ENCODE measurements at regions not wholly inside any gene's neighbourhood (a gene's known extent, or its start where the extent isn't known, plus 50 kb on each side); places are given as distances from the start of the nearest gene placed in this dataset.
A peak's percentile ranks its signal among the peaks of the same experiment; 100 is the strongest.

DNA sequence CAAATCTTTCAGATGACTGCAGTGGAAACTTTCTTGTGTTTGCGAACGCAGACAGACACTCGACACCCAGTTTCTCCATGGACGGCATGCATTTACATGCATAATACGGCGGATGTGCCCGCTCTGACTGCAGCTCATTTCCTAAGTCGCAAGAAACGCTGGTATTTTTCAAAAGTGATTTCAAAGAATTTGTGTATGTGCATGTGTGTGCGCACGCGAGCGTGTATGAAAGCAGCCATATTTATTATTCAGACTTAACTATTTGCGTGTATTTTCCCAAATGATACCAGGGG lies 436.5 kb upstream of the MGMT start (continued):
- TF ChIP-seq TAF1 (IDR thresholded peaks at IDR 0.05; ENCODE audit: low read depth) (no peak), SMC3 (conservative IDR thresholded peaks at IDR 0.05; ENCODE audit: poor library complexity) (no peak)

- Histone ChIP-seq H3K4me2 (ENCODE audit: low read length) (no peak overlapping the region), H3K4me3 (ENCODE audit: low read length) (no peak overlapping the region), H4K20me1 (ENCODE audit: insufficient read depth) (no peaks in the 10 kb centered on the region), H3K36me3 (ENCODE audit: insufficient read depth, low read length) (no peaks in the 10 kb centered on the region), H3F3A (ENCODE audit: insufficient read depth, low read length, poor library complexity, severe bottlenecking) (peaks cover 6% of the 10 kb centered on the region), H3K9me2 (ENCODE audit: insufficient read depth, low read length) (no peaks in the 10 kb centered on the region), H3K9me3 (ENCODE audit: low read length) (no peaks in the 10 kb centered on the region), H3K79me2 (replicated peaks; ENCODE audit: insufficient read depth, low read length) (no peaks in the 10 kb centered on the region), H2AFZ (ENCODE audit: low read depth, low read length) (no peak overlapping the region), H3K27ac (ENCODE audit: low read length) (no peak overlapping the region), H3K27me3 (ENCODE audit: insufficient read depth, low read depth, low read length) (peaks cover 45% of the 10 kb centered on the region), H3K9ac (ENCODE audit: low read length) (no peak overlapping the region)
- TF ChIP-seq, protein P1, sequence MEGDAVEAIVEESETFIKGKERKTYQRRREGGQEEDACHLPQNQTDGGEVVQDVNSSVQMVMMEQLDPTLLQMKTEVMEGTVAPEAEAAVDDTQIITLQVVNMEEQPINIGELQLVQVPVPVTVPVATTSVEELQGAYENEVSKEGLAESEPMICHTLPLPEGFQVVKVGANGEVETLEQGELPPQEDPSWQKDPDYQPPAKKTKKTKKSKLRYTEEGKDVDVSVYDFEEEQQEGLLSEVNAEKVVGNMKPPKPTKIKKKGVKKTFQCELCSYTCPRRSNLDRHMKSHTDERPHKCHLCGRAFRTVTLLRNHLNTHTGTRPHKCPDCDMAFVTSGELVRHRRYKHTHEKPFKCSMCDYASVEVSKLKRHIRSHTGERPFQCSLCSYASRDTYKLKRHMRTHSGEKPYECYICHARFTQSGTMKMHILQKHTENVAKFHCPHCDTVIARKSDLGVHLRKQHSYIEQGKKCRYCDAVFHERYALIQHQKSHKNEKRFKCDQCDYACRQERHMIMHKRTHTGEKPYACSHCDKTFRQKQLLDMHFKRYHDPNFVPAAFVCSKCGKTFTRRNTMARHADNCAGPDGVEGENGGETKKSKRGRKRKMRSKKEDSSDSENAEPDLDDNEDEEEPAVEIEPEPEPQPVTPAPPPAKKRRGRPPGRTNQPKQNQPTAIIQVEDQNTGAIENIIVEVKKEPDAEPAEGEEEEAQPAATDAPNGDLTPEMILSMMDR (IDR thresholded peaks at IDR 0.05; ENCODE audit: poor library complexity, severe bottlenecking) = peak; percentile 89
- TF ChIP-seq RAD21 (conservative IDR thresholded peaks at IDR 0.05) (peak; percentile 97), MXI1 (conservative IDR thresholded peaks at IDR 0.05; ENCODE audit: poor library complexity, severe bottlenecking) (no peak), TAF1 (IDR thresholded peaks at IDR 0.05; ENCODE audit: low read depth) (no peak), SMC3 (conservative IDR thresholded peaks at IDR 0.05; ENCODE audit: poor library complexity) (peak; percentile 96), EP300 (conservative IDR thresholded peaks at IDR 0.05; ENCODE audit: poor library complexity, severe bottlenecking) (no peak), POLR2AphosphoS5 (IDR thresholded peaks at IDR 0.05) (no peak), REST (IDR thresholded peaks at IDR 0.05; ENCODE audit: borderline replicate concordance) (no peak), EZH2 (IDR thresholded peaks at IDR 0.05; ENCODE audit: borderline replicate concordance, insufficient read depth, low read length, poor library complexity, severe bottlenecking) (no peak)
These were observed 435.8 kb upstream of the MGMT start for GRCh38 chr10:129030996-129031843.

DNA sequence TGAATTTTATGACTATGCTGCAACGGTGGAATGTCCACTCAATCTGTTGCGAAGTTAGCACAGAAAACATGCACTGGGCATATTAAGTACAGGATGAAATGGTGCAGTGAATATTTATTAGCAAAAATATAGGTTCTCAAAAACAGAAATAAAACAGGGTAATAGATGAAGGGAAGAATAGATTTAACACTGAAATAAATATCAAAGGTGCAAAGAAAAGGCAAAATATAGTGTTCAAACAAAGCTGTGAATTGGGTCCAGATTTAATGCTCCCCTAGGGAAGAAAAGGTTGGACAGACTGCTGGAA lies 435.2 kb upstream of the MGMT start:
- H3K4me2 ChIP-seq (ENCODE audit: low read length) = no peak overlapping the region
- no peaks in the 10 kb centered on the region for H3K9me3 ChIP-seq (ENCODE audit: low read length)
- H3K36me3 ChIP-seq (ENCODE audit: insufficient read depth, low read length) = no peaks in the 10 kb centered on the region
- H3K4me3 ChIP-seq (ENCODE audit: low read length) = no peak overlapping the region
- no peak for TF ChIP-seq RAD21 (conservative IDR thresholded peaks at IDR 0.05)
- no peak for TF ChIP-seq EZH2 (IDR thresholded peaks at IDR 0.05; ENCODE audit: borderline replicate concordance, insufficient read depth, low read length, poor library complexity, severe bottlenecking)
- TF ChIP-seq SMC3 (conservative IDR thresholded peaks at IDR 0.05; ENCODE audit: poor library complexity) = peak; percentile 62
- no peaks in the 10 kb centered on the region for H4K20me1 ChIP-seq (ENCODE audit: insufficient read depth)
- H3K9ac ChIP-seq (ENCODE audit: low read length) = no peak overlapping the region
- H3K27ac ChIP-seq (ENCODE audit: low read length) = no peak overlapping the region
- H2AFZ ChIP-seq (ENCODE audit: low read depth, low read length) = no peak overlapping the region
- no peaks in the 10 kb centered on the region for H3K79me2 ChIP-seq (replicated peaks; ENCODE audit: insufficient read depth, low read length)
- H3K27me3 ChIP-seq (ENCODE audit: insufficient read depth, low read depth, low read length) = peaks cover 44% of the 10 kb centered on the region
- H3F3A ChIP-seq (ENCODE audit: insufficient read depth, low read length, poor library complexity, severe bottlenecking) = peaks cover 6% of the 10 kb centered on the region
- H3K9me2 ChIP-seq (ENCODE audit: insufficient read depth, low read length) = no peaks in the 10 kb centered on the region
